H9 (cell line): ENCODE measurements at regions not wholly inside any gene's neighbourhood (a gene's known extent, or its start where the extent isn't known, plus 50 kb on each side); places are given as distances from the start of the nearest gene placed in this dataset.

Experiments
- DNase-seq: peaks from one replicate; pipeline ENCODE4 v3.0.0-alpha.2; 2017
- H2AFZ ChIP-seq: one replicate; pipeline ENCODE4 v1.6.1; 2013; ENCODE audit warnings: mild to moderate bottlenecking, low read length, control low read depth, moderate library complexity
- H2AK5ac ChIP-seq: 2 replicates; pipeline ENCODE4 v1.6.1; 2013; ENCODE audit warnings: low read length, control low read depth, mixed read lengths; ENCODE audit not compliant: insufficient read length
- H2BK120ac ChIP-seq: one replicate; pipeline ENCODE4 v1.6.1; 2013; ENCODE audit warnings: low read depth, mild to moderate bottlenecking, low read length, control low read depth, inconsistent platforms; ENCODE audit not compliant: poor library complexity, severe bottlenecking
- H2BK12ac ChIP-seq: 2 replicates; pipeline ENCODE4 v1.6.1; 2013; ENCODE audit warnings: low read length, control low read depth, mixed read lengths, low read depth; ENCODE audit not compliant: insufficient read length
- H2BK15ac ChIP-seq: 2 replicates; pipeline ENCODE4 v1.6.1; 2013; ENCODE audit warnings: low read depth, low read length, control low read depth
- H2BK20ac ChIP-seq: one replicate; pipeline ENCODE4 v1.6.1; 2013; ENCODE audit warnings: low read depth, mild to moderate bottlenecking, low read length, control low read depth, inconsistent platforms; ENCODE audit not compliant: poor library complexity, severe bottlenecking
- H2BK5ac ChIP-seq: 2 replicates; pipeline ENCODE4 v1.6.1; 2013; ENCODE audit warnings: low read length, control low read depth, mixed read lengths; ENCODE audit not compliant: insufficient read length
- H3K14ac ChIP-seq: 2 replicates; pipeline ENCODE4 v1.6.1; 2013; ENCODE audit warnings: low read length, control low read depth; ENCODE audit not compliant: insufficient read depth
- H3K18ac ChIP-seq: 2 replicates; pipeline ENCODE4 v1.6.1; 2013; ENCODE audit warnings: low read depth, mild to moderate bottlenecking, mixed read lengths, low read length, control low read depth; ENCODE audit not compliant: insufficient read length
- H3K23ac ChIP-seq: 2 replicates; pipeline ENCODE4 v1.6.1; 2013; ENCODE audit warnings: low read length, control low read depth, mixed read lengths, low read depth; ENCODE audit not compliant: insufficient read length
- H3K23me2 ChIP-seq: 2 replicates; pipeline ENCODE4 v1.6.1; 2013; ENCODE audit warnings: low read depth, mild to moderate bottlenecking, mixed read lengths, low read length, control low read depth; ENCODE audit not compliant: insufficient read length, poor library complexity, severe bottlenecking
- H3K27ac ChIP-seq: 2 replicates; pipeline ENCODE4 v1.5.1; 2013; ENCODE audit warnings: low read length, control low read depth, mixed read lengths, low read depth; ENCODE audit not compliant: insufficient read length
- H3K27me3 ChIP-seq: 2 replicates; pipeline ENCODE4 v1.6.1; 2013; ENCODE audit warnings: low read length, control low read depth, inconsistent platforms; ENCODE audit not compliant: insufficient read depth
- H3K4ac ChIP-seq: 2 replicates; pipeline ENCODE4 v1.6.1; 2013; ENCODE audit warnings: low read depth, mild to moderate bottlenecking, control low read depth, inconsistent platforms, low read length, moderate library complexity
- H3K4me1 ChIP-seq: 2 replicates; pipeline ENCODE4 v1.6.1; 2013; ENCODE audit warnings: low read length, control low read depth, inconsistent platforms; ENCODE audit not compliant: insufficient read depth
- H3K4me2 ChIP-seq: 2 replicates; pipeline ENCODE4 v1.6.1; 2013; ENCODE audit warnings: low read length, control low read depth, mixed read lengths; ENCODE audit not compliant: insufficient read length, insufficient read depth
- H3K56ac ChIP-seq: 2 replicates; pipeline ENCODE4 v1.6.1; 2013; ENCODE audit warnings: low read depth, mild to moderate bottlenecking, mixed read lengths, low read length, control low read depth; ENCODE audit not compliant: insufficient read length
- H3K79me1 ChIP-seq: 2 replicates; pipeline ENCODE4 v1.6.1; 2013; ENCODE audit warnings: low read depth, mild to moderate bottlenecking, moderate library complexity, low read length, control low read depth, inconsistent platforms; ENCODE audit not compliant: insufficient read depth, poor library complexity, severe bottlenecking
- H3K79me2 ChIP-seq: 2 replicates; pipeline ENCODE4 v1.6.1; 2013; ENCODE audit warnings: low read length, control low read depth, inconsistent platforms; ENCODE audit not compliant: insufficient read depth
- H3K9ac ChIP-seq: 2 replicates; pipeline ENCODE4 v1.6.1; 2013; ENCODE audit warnings: low read length, control low read depth, mixed read lengths; ENCODE audit not compliant: insufficient read length; ENCODE audit errors: extremely low read depth
- H3K9me3 ChIP-seq: one replicate; pipeline ENCODE4 v1.6.1; 2013; ENCODE audit warnings: low read depth, low read length, inconsistent platforms; ENCODE audit not compliant: control insufficient read depth
- H3T11ph ChIP-seq: one replicate; pipeline ENCODE4 v1.6.1; 2013; ENCODE audit warnings: mild to moderate bottlenecking, low read length, control low read depth, inconsistent platforms
- H4K20me1 ChIP-seq: one replicate; pipeline ENCODE4 v1.6.1; 2013; ENCODE audit not compliant: control insufficient read depth, insufficient read length, insufficient read depth
- H4K5ac ChIP-seq: 2 replicates; pipeline ENCODE4 v1.6.1; 2013; ENCODE audit warnings: low read depth, mild to moderate bottlenecking, mixed read lengths, low read length, control low read depth; ENCODE audit not compliant: insufficient read length
- H4K8ac ChIP-seq: replicated peaks from 2 replicates; pipeline ENCODE4 v1.6.1; 2013; ENCODE audit warnings: low read length, control low read depth, mixed read lengths, low read depth; ENCODE audit not compliant: insufficient read length
- H4K91ac ChIP-seq: 2 replicates; pipeline ENCODE4 v1.6.1; 2013; ENCODE audit warnings: low read depth, mild to moderate bottlenecking, moderate library complexity, mixed read lengths, low read length, control low read depth; ENCODE audit not compliant: insufficient read length
- H3K27ac Mint-ChIP-seq, 3 experiments: 2 replicates in 2 of 3; 3 replicates in 1 of 3; pipeline ENCODE4 v1.8.0; 2020 to 2021; ENCODE audit warnings: mixed read lengths in 3 of 3, mild to moderate bottlenecking in 1 of 3, moderate library complexity in 1 of 3
- H3K27me3 Mint-ChIP-seq: 2 replicates; pipeline ENCODE4 v1.8.0; 2021; ENCODE audit warnings: low read depth, mild to moderate bottlenecking, moderate library complexity, mixed read lengths
- H3K36me3 Mint-ChIP-seq, 3 experiments: 2 replicates in 2 of 3; 3 replicates in 1 of 3; pipeline ENCODE4 v1.8.0; 2020 to 2021; ENCODE audit warnings: low read depth in 3 of 3, mixed read lengths in 3 of 3; ENCODE audit not compliant: insufficient read depth in 1 of 3
- H3K4me1 Mint-ChIP-seq, 2 experiments: 2 replicates each; pipeline ENCODE4 v1.8.0; 2020; ENCODE audit warnings: mixed read lengths in 2 of 2
- H3K4me3 Mint-ChIP-seq, 2 experiments: 2 replicates in 1 of 2; 3 replicates in 1 of 2; pipeline ENCODE4 v1.8.0; 2020 to 2021; ENCODE audit warnings: mild to moderate bottlenecking in 2 of 2, mixed read lengths in 2 of 2, moderate library complexity in 1 of 2
- H3K9me3 Mint-ChIP-seq, 2 experiments: 2 replicates in 1 of 2; 3 replicates in 1 of 2; pipeline ENCODE4 v1.8.0; 2020; ENCODE audit warnings: mild to moderate bottlenecking in 2 of 2, mixed read lengths in 2 of 2, moderate library complexity in 1 of 2
- CTCF ChIP-seq: fragments of 200-600 bp; sonication (generic); conservative IDR thresholded peaks from 3 replicates; pipeline ENCODE4 v1.8.0; 2021; ENCODE audit warnings: antibody characterized with exemption, mild to moderate bottlenecking
- WGBS: extraction: QIAGEN DNeasy Blood & Tissue Kit; methylation state at CpG from one replicate; pipeline ENCODE4 v1.1.7; 2013; ENCODE audit warnings: missing lambda C conversion rate, low lambda C conversion rate, mixed read lengths; ENCODE audit not compliant: insufficient read length; ENCODE audit errors: extremely low coverage; 5-methylcytosine and 5-hydroxymethylcytosine counted together

GRCh38 chr18:31230495-31230894 is 67.8 kb upstream of the DSC1 start:
- Histone ChIP-seq H3T11ph (no peak overlapping the region), H3K9me3 (no peaks in the 10 kb centered on the region), H2AK5ac (no peak overlapping the region), H4K20me1 (no peaks in the 10 kb centered on the region), H3K79me2 (no peaks in the 10 kb centered on the region), H3K4me1 (peaks cover 4% of the 10 kb centered on the region; the same call in 1 of the 2 replicates), H3K4me2 (no peak overlapping the region), H3K56ac (no peak overlapping the region), H4K8ac (no peak overlapping the region), H3K9ac (no peak overlapping the region), H2BK15ac (no peak overlapping the region), H3K27me3 (no peaks in the 10 kb centered on the region), H3K79me1 (no peaks in the 10 kb centered on the region), H2AFZ (no peak overlapping the region), H3K14ac (no peak overlapping the region), H4K91ac (no peak overlapping the region), H3K4ac (no peak overlapping the region), H3K27ac (no peak overlapping the region), H2BK5ac (no peak overlapping the region), H2BK20ac (no peak overlapping the region), H2BK12ac (no peak overlapping the region), H3K23ac (no peak overlapping the region), H3K18ac (no peak overlapping the region), H2BK120ac (no peak overlapping the region), H4K5ac (no peak overlapping the region), H3K23me2 (no peaks in the 10 kb centered on the region)
- Mint-ChIP-seq H3K4me3 (no peak overlapping the region), H3K27me3 (no peaks in the 10 kb centered on the region), H3K27ac (no peak overlapping the region), H3K36me3 (no peaks in the 10 kb centered on the region), H3K4me1 (peaks cover 14 to 15% of the 10 kb centered on the region in 2 experiments), H3K9me3 (no peaks in the 10 kb centered on the region)
- WGBS, result no CpG with 5 or more reads among the region's 3 CpGs
- TF ChIP-seq CTCF, result no peak
- no peak for DNase-seq
